ENCODE measurements at regions not wholly inside any gene's neighbourhood (a gene's known extent, or its start where the extent isn't known, plus 50 kb on each side); places are given as distances from the start of the nearest gene placed in this dataset.

DNA sequence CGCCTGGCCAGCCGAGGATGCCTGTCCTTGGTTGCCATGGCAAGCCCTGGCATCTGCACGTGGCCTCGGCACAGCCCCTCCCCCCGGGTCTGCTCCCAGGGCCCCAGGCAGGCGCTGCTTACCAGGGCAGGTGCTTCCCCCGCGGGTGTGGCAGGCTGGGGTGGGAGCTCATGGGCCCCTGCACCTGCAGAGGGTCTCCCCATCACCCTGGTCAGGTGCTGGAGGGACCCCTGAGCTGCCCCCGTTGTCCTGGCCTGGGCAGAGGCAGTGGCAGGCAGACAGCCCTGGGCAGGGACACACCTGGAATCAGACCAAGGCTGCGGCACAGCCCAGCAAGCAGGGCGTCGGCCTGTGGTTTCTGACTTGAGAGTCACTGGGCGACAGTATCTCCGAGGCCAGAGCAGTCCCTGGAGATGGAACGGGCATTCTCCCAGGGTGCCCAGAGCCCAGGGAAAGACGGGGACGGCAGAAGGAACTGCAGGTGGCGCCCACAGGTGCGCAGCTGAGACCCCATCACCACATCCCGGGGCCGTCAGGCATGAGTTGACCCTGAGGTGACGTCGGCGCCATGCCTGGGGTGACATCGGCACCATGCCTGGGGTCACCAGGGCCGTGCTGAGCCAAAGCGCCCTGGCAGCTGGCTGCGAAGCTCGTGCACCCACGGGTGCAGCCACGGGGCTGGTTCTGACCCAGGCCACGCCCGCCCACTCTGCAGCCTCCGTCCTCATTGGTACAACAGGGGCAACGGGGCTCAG, 56.1 kb upstream of the FBRSL1 start:
- no peak for TF ChIP-seq CTCF (IDR thresholded peaks at IDR 0.05)
- TF ChIP-seq POLR2A (IDR thresholded peaks at IDR 0.05; ENCODE audit: low read depth): no peak
- TF ChIP-seq EP300 (IDR thresholded peaks at IDR 0.05): no peak

Measured in esophagus muscularis mucosa (tissue), 4 donors.